H9 (cell line): ENCODE measurements at regions not wholly inside any gene's neighbourhood (a gene's known extent, or its start where the extent isn't known, plus 50 kb on each side); places are given as distances from the start of the nearest gene placed in this dataset.

Experiments
- DNase-seq: peaks from one replicate; pipeline ENCODE4 v3.0.0-alpha.2; 2017
- H2AFZ ChIP-seq: one replicate; pipeline ENCODE4 v1.6.1; 2013; ENCODE audit warnings: mild to moderate bottlenecking, low read length, control low read depth, moderate library complexity
- H2AK5ac ChIP-seq: 2 replicates; pipeline ENCODE4 v1.6.1; 2013; ENCODE audit warnings: low read length, control low read depth, mixed read lengths; ENCODE audit not compliant: insufficient read length
- H2BK120ac ChIP-seq: one replicate; pipeline ENCODE4 v1.6.1; 2013; ENCODE audit warnings: low read depth, mild to moderate bottlenecking, low read length, control low read depth, inconsistent platforms; ENCODE audit not compliant: poor library complexity, severe bottlenecking
- H2BK12ac ChIP-seq: 2 replicates; pipeline ENCODE4 v1.6.1; 2013; ENCODE audit warnings: low read length, control low read depth, mixed read lengths, low read depth; ENCODE audit not compliant: insufficient read length
- H2BK15ac ChIP-seq: 2 replicates; pipeline ENCODE4 v1.6.1; 2013; ENCODE audit warnings: low read depth, low read length, control low read depth
- H2BK20ac ChIP-seq: one replicate; pipeline ENCODE4 v1.6.1; 2013; ENCODE audit warnings: low read depth, mild to moderate bottlenecking, low read length, control low read depth, inconsistent platforms; ENCODE audit not compliant: poor library complexity, severe bottlenecking
- H2BK5ac ChIP-seq: 2 replicates; pipeline ENCODE4 v1.6.1; 2013; ENCODE audit warnings: low read length, control low read depth, mixed read lengths; ENCODE audit not compliant: insufficient read length
- H3K14ac ChIP-seq: 2 replicates; pipeline ENCODE4 v1.6.1; 2013; ENCODE audit warnings: low read length, control low read depth; ENCODE audit not compliant: insufficient read depth
- H3K18ac ChIP-seq: 2 replicates; pipeline ENCODE4 v1.6.1; 2013; ENCODE audit warnings: low read depth, mild to moderate bottlenecking, mixed read lengths, low read length, control low read depth; ENCODE audit not compliant: insufficient read length
- H3K23ac ChIP-seq: 2 replicates; pipeline ENCODE4 v1.6.1; 2013; ENCODE audit warnings: low read length, control low read depth, mixed read lengths, low read depth; ENCODE audit not compliant: insufficient read length
- H3K23me2 ChIP-seq: 2 replicates; pipeline ENCODE4 v1.6.1; 2013; ENCODE audit warnings: low read depth, mild to moderate bottlenecking, mixed read lengths, low read length, control low read depth; ENCODE audit not compliant: insufficient read length, poor library complexity, severe bottlenecking
- H3K27ac ChIP-seq: 2 replicates; pipeline ENCODE4 v1.5.1; 2013; ENCODE audit warnings: low read length, control low read depth, mixed read lengths, low read depth; ENCODE audit not compliant: insufficient read length
- H3K27me3 ChIP-seq: 2 replicates; pipeline ENCODE4 v1.6.1; 2013; ENCODE audit warnings: low read length, control low read depth, inconsistent platforms; ENCODE audit not compliant: insufficient read depth
- H3K4ac ChIP-seq: 2 replicates; pipeline ENCODE4 v1.6.1; 2013; ENCODE audit warnings: low read depth, mild to moderate bottlenecking, control low read depth, inconsistent platforms, low read length, moderate library complexity
- H3K4me1 ChIP-seq: 2 replicates; pipeline ENCODE4 v1.6.1; 2013; ENCODE audit warnings: low read length, control low read depth, inconsistent platforms; ENCODE audit not compliant: insufficient read depth
- H3K4me2 ChIP-seq: 2 replicates; pipeline ENCODE4 v1.6.1; 2013; ENCODE audit warnings: low read length, control low read depth, mixed read lengths; ENCODE audit not compliant: insufficient read length, insufficient read depth
- H3K56ac ChIP-seq: 2 replicates; pipeline ENCODE4 v1.6.1; 2013; ENCODE audit warnings: low read depth, mild to moderate bottlenecking, mixed read lengths, low read length, control low read depth; ENCODE audit not compliant: insufficient read length
- H3K79me1 ChIP-seq: 2 replicates; pipeline ENCODE4 v1.6.1; 2013; ENCODE audit warnings: low read depth, mild to moderate bottlenecking, moderate library complexity, low read length, control low read depth, inconsistent platforms; ENCODE audit not compliant: insufficient read depth, poor library complexity, severe bottlenecking
- H3K79me2 ChIP-seq: 2 replicates; pipeline ENCODE4 v1.6.1; 2013; ENCODE audit warnings: low read length, control low read depth, inconsistent platforms; ENCODE audit not compliant: insufficient read depth
- H3K9ac ChIP-seq: 2 replicates; pipeline ENCODE4 v1.6.1; 2013; ENCODE audit warnings: low read length, control low read depth, mixed read lengths; ENCODE audit not compliant: insufficient read length; ENCODE audit errors: extremely low read depth
- H3K9me3 ChIP-seq: one replicate; pipeline ENCODE4 v1.6.1; 2013; ENCODE audit warnings: low read depth, low read length, inconsistent platforms; ENCODE audit not compliant: control insufficient read depth
- H3T11ph ChIP-seq: one replicate; pipeline ENCODE4 v1.6.1; 2013; ENCODE audit warnings: mild to moderate bottlenecking, low read length, control low read depth, inconsistent platforms
- H4K20me1 ChIP-seq: one replicate; pipeline ENCODE4 v1.6.1; 2013; ENCODE audit not compliant: control insufficient read depth, insufficient read length, insufficient read depth
- H4K5ac ChIP-seq: 2 replicates; pipeline ENCODE4 v1.6.1; 2013; ENCODE audit warnings: low read depth, mild to moderate bottlenecking, mixed read lengths, low read length, control low read depth; ENCODE audit not compliant: insufficient read length
- H4K8ac ChIP-seq: replicated peaks from 2 replicates; pipeline ENCODE4 v1.6.1; 2013; ENCODE audit warnings: low read length, control low read depth, mixed read lengths, low read depth; ENCODE audit not compliant: insufficient read length
- H4K91ac ChIP-seq: 2 replicates; pipeline ENCODE4 v1.6.1; 2013; ENCODE audit warnings: low read depth, mild to moderate bottlenecking, moderate library complexity, mixed read lengths, low read length, control low read depth; ENCODE audit not compliant: insufficient read length
- H3K27ac Mint-ChIP-seq, 3 experiments: 2 replicates in 2 of 3; 3 replicates in 1 of 3; pipeline ENCODE4 v1.8.0; 2020 to 2021; ENCODE audit warnings: mixed read lengths in 3 of 3, mild to moderate bottlenecking in 1 of 3, moderate library complexity in 1 of 3
- H3K27me3 Mint-ChIP-seq: 2 replicates; pipeline ENCODE4 v1.8.0; 2021; ENCODE audit warnings: low read depth, mild to moderate bottlenecking, moderate library complexity, mixed read lengths
- H3K36me3 Mint-ChIP-seq, 3 experiments: 2 replicates in 2 of 3; 3 replicates in 1 of 3; pipeline ENCODE4 v1.8.0; 2020 to 2021; ENCODE audit warnings: low read depth in 3 of 3, mixed read lengths in 3 of 3; ENCODE audit not compliant: insufficient read depth in 1 of 3
- H3K4me1 Mint-ChIP-seq, 2 experiments: 2 replicates each; pipeline ENCODE4 v1.8.0; 2020; ENCODE audit warnings: mixed read lengths in 2 of 2
- H3K4me3 Mint-ChIP-seq, 2 experiments: 2 replicates in 1 of 2; 3 replicates in 1 of 2; pipeline ENCODE4 v1.8.0; 2020 to 2021; ENCODE audit warnings: mild to moderate bottlenecking in 2 of 2, mixed read lengths in 2 of 2, moderate library complexity in 1 of 2
- H3K9me3 Mint-ChIP-seq, 2 experiments: 2 replicates in 1 of 2; 3 replicates in 1 of 2; pipeline ENCODE4 v1.8.0; 2020; ENCODE audit warnings: mild to moderate bottlenecking in 2 of 2, mixed read lengths in 2 of 2, moderate library complexity in 1 of 2
- WGBS: extraction: QIAGEN DNeasy Blood & Tissue Kit; methylation state at CpG from one replicate; pipeline ENCODE4 v1.1.7; 2013; ENCODE audit warnings: missing lambda C conversion rate, low lambda C conversion rate, mixed read lengths; ENCODE audit not compliant: insufficient read length; ENCODE audit errors: extremely low coverage; 5-methylcytosine and 5-hydroxymethylcytosine counted together
- TF ChIP-seq, protein P1 (sequence below): fragments of 200-600 bp; sonication (generic); conservative IDR thresholded peaks from 3 replicates; pipeline ENCODE4 v1.8.0; 2021; ENCODE audit warnings: antibody characterized with exemption, mild to moderate bottlenecking

DNA sequence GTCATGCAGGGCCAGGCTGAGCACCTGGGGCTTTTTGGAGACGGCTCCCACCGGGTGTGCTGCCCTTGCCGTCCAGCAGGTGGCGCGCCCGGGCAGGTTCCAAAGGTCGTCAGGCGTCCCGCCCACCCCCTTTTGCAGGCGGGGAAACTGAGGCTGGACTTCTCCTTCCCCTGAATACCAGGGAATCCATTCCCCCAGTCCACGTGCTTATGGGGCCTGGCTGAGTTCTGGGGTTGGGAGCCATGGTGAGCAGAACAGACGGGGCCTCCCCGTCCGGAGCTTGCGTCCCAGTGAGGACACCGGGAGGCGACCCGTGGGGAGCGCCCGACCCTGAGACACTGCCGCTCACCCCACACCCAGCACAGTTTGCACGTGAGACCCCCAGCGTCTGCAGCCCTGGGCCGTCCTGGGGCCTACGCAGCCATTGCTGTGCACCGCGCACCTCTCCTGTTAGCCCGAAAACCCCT is 51.8 kb upstream of the JPH3 start:
- H3K4ac ChIP-seq: no peak overlapping the region
- no peak overlapping the region for H2AFZ ChIP-seq
- H3K4me2 ChIP-seq: no peak overlapping the region
- H3K27me3 ChIP-seq: no peaks in the 10 kb centered on the region
- no peak overlapping the region for H2BK120ac ChIP-seq
- no peaks in the 10 kb centered on the region for H3K9me3 ChIP-seq
- H3K23me2 ChIP-seq: no peaks in the 10 kb centered on the region
- no peak overlapping the region for H2AK5ac ChIP-seq
- no peak overlapping the region for H2BK12ac ChIP-seq
- no peak overlapping the region for H3K9ac ChIP-seq
- Mint-ChIP-seq H3K9me3 (peaks cover 11 to 13% of the 10 kb centered on the region in 2 experiments), H3K27ac (no peak overlapping the region), H3K4me1 (peaks cover 4 to 7% of the 10 kb centered on the region in 2 experiments; a peak in 2 of 4 replicates), H3K4me3 (no peak overlapping the region), H3K36me3 (peaks cover 5 to 12% (median 5%) of the 10 kb centered on the region in 3 experiments; a peak in 5 of 7 replicates), H3K27me3 (peaks cover 25% of the 10 kb centered on the region)
- DNase-seq: peak; percentile 69
- no peak overlapping the region for H3T11ph ChIP-seq
- no peaks in the 10 kb centered on the region for H3K4me1 ChIP-seq
- H3K18ac ChIP-seq: no peak overlapping the region
- no peaks in the 10 kb centered on the region for H3K79me1 ChIP-seq
- no peak overlapping the region for H3K27ac ChIP-seq
- TF ChIP-seq, protein P1, sequence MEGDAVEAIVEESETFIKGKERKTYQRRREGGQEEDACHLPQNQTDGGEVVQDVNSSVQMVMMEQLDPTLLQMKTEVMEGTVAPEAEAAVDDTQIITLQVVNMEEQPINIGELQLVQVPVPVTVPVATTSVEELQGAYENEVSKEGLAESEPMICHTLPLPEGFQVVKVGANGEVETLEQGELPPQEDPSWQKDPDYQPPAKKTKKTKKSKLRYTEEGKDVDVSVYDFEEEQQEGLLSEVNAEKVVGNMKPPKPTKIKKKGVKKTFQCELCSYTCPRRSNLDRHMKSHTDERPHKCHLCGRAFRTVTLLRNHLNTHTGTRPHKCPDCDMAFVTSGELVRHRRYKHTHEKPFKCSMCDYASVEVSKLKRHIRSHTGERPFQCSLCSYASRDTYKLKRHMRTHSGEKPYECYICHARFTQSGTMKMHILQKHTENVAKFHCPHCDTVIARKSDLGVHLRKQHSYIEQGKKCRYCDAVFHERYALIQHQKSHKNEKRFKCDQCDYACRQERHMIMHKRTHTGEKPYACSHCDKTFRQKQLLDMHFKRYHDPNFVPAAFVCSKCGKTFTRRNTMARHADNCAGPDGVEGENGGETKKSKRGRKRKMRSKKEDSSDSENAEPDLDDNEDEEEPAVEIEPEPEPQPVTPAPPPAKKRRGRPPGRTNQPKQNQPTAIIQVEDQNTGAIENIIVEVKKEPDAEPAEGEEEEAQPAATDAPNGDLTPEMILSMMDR: peak; percentile 94
- no peak overlapping the region for H4K8ac ChIP-seq
- WGBS: no CpG with 5 or more reads among the region's 28 CpGs
- H4K91ac ChIP-seq: no peak overlapping the region
- H3K14ac ChIP-seq: no peak overlapping the region
- no peaks in the 10 kb centered on the region for H3K79me2 ChIP-seq
- H2BK5ac ChIP-seq: no peak overlapping the region
- no peak overlapping the region for H2BK20ac ChIP-seq
- H2BK15ac ChIP-seq: no peak overlapping the region
- H4K20me1 ChIP-seq: no peaks in the 10 kb centered on the region
- H4K5ac ChIP-seq: no peak overlapping the region
- H3K23ac ChIP-seq: no peak overlapping the region
- H3K56ac ChIP-seq: no peak overlapping the region
